GM12878 (cell line): ENCODE measurements at regions not wholly inside any gene's neighbourhood (a gene's known extent, or its start where the extent isn't known, plus 50 kb on each side); places are given as distances from the start of the nearest gene placed in this dataset.

Source experiments
- ATAC-seq: fragments of 200-7000 bp; cut with Tn5 transposase; 3 replicates; pipeline ENCODE4 v1.9.1; 2020; ENCODE audit warnings: mild to moderate bottlenecking, moderate library complexity
- BruUV-seq: library from RNA; stranded (reverse); fragments of 400-500 nt; replicated peaks from 2 replicates; lab custom pipeline; 2021; lab: Mats Ljungman, UMichigan
- CTCF ChIA-PET: fragments of 300-600 bp; sonication (Branson Sonifier 250); formaldehyde crosslinking; extraction: SDS; loops from one replicate; lab custom pipeline; 2021; ENCODE audit warnings: inconsistent platforms; lab: Yijun Ruan, JAX
- POLR2A ChIA-PET: fragments of 350-600 bp; formaldehyde crosslinking; extraction: SDS; loops from one replicate; lab custom pipeline; 2021; ENCODE audit warnings: inconsistent platforms; lab: Charles Lee
- RAD21 ChIA-PET: fragments of 300-600 bp; sonication (Branson Sonifier 250); formaldehyde crosslinking; loops from one replicate; lab custom pipeline; 2023; ENCODE audit warnings: antibody characterized with exemption; ENCODE audit not compliant: unreplicated experiment; lab: Charles Lee
- SMC1A ChIA-PET: fragments of 300-600 bp; sonication (Branson Sonifier 250); formaldehyde crosslinking; loops from one replicate; lab custom pipeline; 2023; ENCODE audit not compliant: unreplicated experiment, uncharacterized antibody; lab: Charles Lee
- DNase-seq: peaks from one replicate; pipeline ENCODE4 v3.0.0-alpha.2; 2011; ENCODE audit warnings: low read depth, low spot score
- FAIRE-seq: peaks from 3 replicates; lab custom pipeline; 2011; peaks lifted over from hg19 to GRCh38; lab: Jason Lieb, UNC
- H2AFZ ChIP-seq: 2 replicates; pipeline ENCODE4 v1.6.0; 2011; ENCODE audit warnings: low read depth, low read length, control low read depth; ENCODE audit not compliant: control insufficient read depth
- H3K27ac ChIP-seq: 2 replicates; pipeline ENCODE4 v1.5.1; 2011; ENCODE audit warnings: control low read depth; ENCODE audit not compliant: control insufficient read depth, insufficient read depth
- H3K27me3 ChIP-seq, 2 experiments: replicated peaks in 1 of 2; 2 replicates each; pipeline versions ENCODE4 v1.6.0 to v1.6.1; 2011; ENCODE audit warnings: low read length in 1 of 2; ENCODE audit not compliant: control insufficient read depth in 2 of 2, insufficient read depth in 2 of 2
- H3K36me3 ChIP-seq, 2 experiments: 2 replicates each; pipeline ENCODE4 v1.5.1; 2011; ENCODE audit warnings: low read length in 1 of 2; ENCODE audit not compliant: control insufficient read depth in 2 of 2, insufficient read depth in 2 of 2
- H3K4me1 ChIP-seq: 2 replicates; pipeline ENCODE4 v1.6.1; 2011; ENCODE audit warnings: mild to moderate bottlenecking, low read length, moderate library complexity, mixed read lengths; ENCODE audit not compliant: control insufficient read depth, insufficient read depth
- H3K4me2 ChIP-seq: 2 replicates; pipeline ENCODE4 v1.6.0; 2011; ENCODE audit warnings: control low read depth; ENCODE audit not compliant: control insufficient read depth, insufficient read depth
- H3K4me3 ChIP-seq: fragments of 200-600 bp; sonication (generic); 2 replicates; pipeline ENCODE4 v1.5.1; 2016
- H3K79me2 ChIP-seq: 2 replicates; pipeline ENCODE4 v1.6.0; 2011; ENCODE audit warnings: low read length; ENCODE audit not compliant: control insufficient read depth, insufficient read depth
- H3K9ac ChIP-seq: 2 replicates; pipeline ENCODE4 v1.8.0; 2011; ENCODE audit warnings: low read length, control low read depth, mixed read lengths; ENCODE audit not compliant: control insufficient read depth, insufficient read depth
- H3K9me3 ChIP-seq: replicated peaks from 3 replicates; pipeline ENCODE4 v1.5.1; 2011; ENCODE audit warnings: mild to moderate bottlenecking, low read length; ENCODE audit not compliant: control insufficient read depth, insufficient read depth
- H4K20me1 ChIP-seq: 2 replicates; pipeline ENCODE4 v1.6.0; 2011; ENCODE audit not compliant: control insufficient read depth, insufficient read depth
- CBFB ChIP-seq: IDR thresholded peaks from 2 replicates; pipeline ENCODE4 v1.6.1; 2016; ENCODE audit warnings: antibody characterized with exemption, low read depth
- CBX3 ChIP-seq: fragments of 200-600 bp; sonication (generic); IDR thresholded peaks from 2 replicates; pipeline ENCODE4 v1.6.1; 2016; ENCODE audit warnings: low read depth, borderline replicate concordance
- CEBPB ChIP-seq, 2 experiments: fragments of 150-350 bp in 1 of 2; IDR thresholded peaks; 2 replicates each; pipeline ENCODE4 v1.6.1; 2012 to 2014; ENCODE audit warnings: low read depth in 2 of 2, low read length in 2 of 2, borderline replicate concordance in 1 of 2, inconsistent platforms in 1 of 2
- CREB1 ChIP-seq: IDR thresholded peaks from 2 replicates; pipeline ENCODE4 v1.6.1; 2012; ENCODE audit warnings: low read depth, mild to moderate bottlenecking, inconsistent platforms
- NFYA ChIP-seq: IDR thresholded peaks from 2 replicates; pipeline ENCODE4 v1.6.1; 2011; ENCODE audit warnings: low read depth, mild to moderate bottlenecking, low read length, improper control_type of control experiment, borderline replicate concordance
- NR2C1 ChIP-seq: fragments of 450-650 bp; IDR thresholded peaks from 2 replicates; pipeline ENCODE4 v1.6.1; 2017; ENCODE audit warnings: antibody characterized with exemption, mild to moderate bottlenecking, moderate library complexity
- RAD51 ChIP-seq: fragments of 450-650 bp; IDR thresholded peaks from 2 replicates; pipeline ENCODE4 v1.6.1; 2016; ENCODE audit warnings: moderate library complexity, mild to moderate bottlenecking, inconsistent platforms
- TAF1 ChIP-seq: IDR thresholded peaks from 2 replicates; pipeline ENCODE4 v1.6.1; 2011; ENCODE audit warnings: mild to moderate bottlenecking, low read depth, low read length, borderline replicate concordance
- ZBED1 ChIP-seq: IDR thresholded peaks from 2 replicates; pipeline ENCODE4 v1.6.1; 2016; ENCODE audit warnings: borderline replicate concordance
- WGBS: methylation state at CpG from one replicate; pipeline ENCODE4 v1.1.6; 2016; ENCODE audit warnings: low lambda C conversion rate; ENCODE audit not compliant: insufficient replicate concordance, insufficient coverage; ENCODE audit errors: missing lambda C conversion rate; 5-methylcytosine and 5-hydroxymethylcytosine counted together
- in situ Hi-C: fragments of 300-500 bp; cut with MboI; formaldehyde crosslinking; loops from 9 replicates; pipeline ENCODE4 v1.14.3; 2018; ENCODE audit warnings: mixed read lengths
- intact Hi-C: fragments of 100-400 bp; cut with micrococcal nuclease; formaldehyde crosslinking; loops from one replicate; pipeline ENCODE4 v1.14.2; 2022; ENCODE audit not compliant: unreplicated experiment
- TF ChIP-seq, protein P1 (sequence below): IDR thresholded peaks from 2 replicates; pipeline ENCODE4 v1.6.1; 2012; ENCODE audit warnings: improper control_type of control experiment, low read depth, low read length; ENCODE audit not compliant: insufficient replicate concordance
- TF ChIP-seq, protein P2 (sequence below): fragments of 150-350 bp; IDR thresholded peaks from 2 replicates; pipeline ENCODE4 v1.6.1; 2016; ENCODE audit warnings: low read depth, low read length

GRCh38 chr6:12593771-12594529, 122.6 kb upstream of the PHACTR1 start:
- H3K4me2 ChIP-seq, result no peak overlapping the region; the same call in 1 of the 2 replicates
- ATAC-seq, result peak; percentile 16
- no peaks in the 10 kb centered on the region for H3K27me3 ChIP-seq
- FAIRE-seq, result no peak
- DNase-seq, result no peak
- RAD21 ChIA-PET, result interaction anchor here (1.2 to 5.0 kb wide), 7 partner anchors 14 to 807 kb away, joined by 3 to 32 read pairs (median 5); partner anchors contain the start of gene EDN1
- no peaks in the 10 kb centered on the region for H3K79me2 ChIP-seq
- 0 out of 2 replicates have a peak overlapping the region, but pooled peaks have one; percentile 50 for H2AFZ ChIP-seq
- SMC1A ChIA-PET, result interaction anchor here (0.9 to 4.0 kb wide), 13 partner anchors 9 to 938 kb away, joined by 3 to 22 read pairs (median 5); no protein-coding TSS in a partner anchor
- no peaks in the 10 kb centered on the region for H3K9me3 ChIP-seq
- POLR2A ChIA-PET, result interaction anchor here (0.6 to 1.5 kb wide), 3 partner anchors 232 to 570 kb away, joined by 3 to 6 read pairs (median 5); no protein-coding TSS in a partner anchor
- H3K4me1 ChIP-seq, result peaks cover 14% of the 10 kb centered on the region
- no TSS peak for BruUV-seq
- no peak for TF ChIP-seq RAD51
- no peak for TF ChIP-seq NR2C1
- TF ChIP-seq ZBED1, result no peak
- TF ChIP-seq TAF1, result no peak
- TF ChIP-seq CREB1, result no peak
- no peak for TF ChIP-seq CEBPB (IDR thresholded peaks at IDR 0.05; ENCODE audit: borderline replicate concordance in 1 of 2, low read depth in 2 of 2, low read length in 2 of 2)
- TF ChIP-seq CBFB, result no peak
- no peak for TF ChIP-seq NFYA
- TF ChIP-seq, protein P1, sequence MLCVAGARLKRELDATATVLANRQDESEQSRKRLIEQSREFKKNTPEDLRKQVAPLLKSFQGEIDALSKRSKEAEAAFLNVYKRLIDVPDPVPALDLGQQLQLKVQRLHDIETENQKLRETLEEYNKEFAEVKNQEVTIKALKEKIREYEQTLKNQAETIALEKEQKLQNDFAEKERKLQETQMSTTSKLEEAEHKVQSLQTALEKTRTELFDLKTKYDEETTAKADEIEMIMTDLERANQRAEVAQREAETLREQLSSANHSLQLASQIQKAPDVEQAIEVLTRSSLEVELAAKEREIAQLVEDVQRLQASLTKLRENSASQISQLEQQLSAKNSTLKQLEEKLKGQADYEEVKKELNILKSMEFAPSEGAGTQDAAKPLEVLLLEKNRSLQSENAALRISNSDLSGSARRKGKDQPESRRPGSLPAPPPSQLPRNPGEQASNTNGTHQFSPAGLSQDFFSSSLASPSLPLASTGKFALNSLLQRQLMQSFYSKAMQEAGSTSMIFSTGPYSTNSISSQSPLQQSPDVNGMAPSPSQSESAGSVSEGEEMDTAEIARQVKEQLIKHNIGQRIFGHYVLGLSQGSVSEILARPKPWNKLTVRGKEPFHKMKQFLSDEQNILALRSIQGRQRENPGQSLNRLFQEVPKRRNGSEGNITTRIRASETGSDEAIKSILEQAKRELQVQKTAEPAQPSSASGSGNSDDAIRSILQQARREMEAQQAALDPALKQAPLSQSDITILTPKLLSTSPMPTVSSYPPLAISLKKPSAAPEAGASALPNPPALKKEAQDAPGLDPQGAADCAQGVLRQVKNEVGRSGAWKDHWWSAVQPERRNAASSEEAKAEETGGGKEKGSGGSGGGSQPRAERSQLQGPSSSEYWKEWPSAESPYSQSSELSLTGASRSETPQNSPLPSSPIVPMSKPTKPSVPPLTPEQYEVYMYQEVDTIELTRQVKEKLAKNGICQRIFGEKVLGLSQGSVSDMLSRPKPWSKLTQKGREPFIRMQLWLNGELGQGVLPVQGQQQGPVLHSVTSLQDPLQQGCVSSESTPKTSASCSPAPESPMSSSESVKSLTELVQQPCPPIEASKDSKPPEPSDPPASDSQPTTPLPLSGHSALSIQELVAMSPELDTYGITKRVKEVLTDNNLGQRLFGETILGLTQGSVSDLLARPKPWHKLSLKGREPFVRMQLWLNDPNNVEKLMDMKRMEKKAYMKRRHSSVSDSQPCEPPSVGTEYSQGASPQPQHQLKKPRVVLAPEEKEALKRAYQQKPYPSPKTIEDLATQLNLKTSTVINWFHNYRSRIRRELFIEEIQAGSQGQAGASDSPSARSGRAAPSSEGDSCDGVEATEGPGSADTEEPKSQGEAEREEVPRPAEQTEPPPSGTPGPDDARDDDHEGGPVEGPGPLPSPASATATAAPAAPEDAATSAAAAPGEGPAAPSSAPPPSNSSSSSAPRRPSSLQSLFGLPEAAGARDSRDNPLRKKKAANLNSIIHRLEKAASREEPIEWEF, result no peak
- TF ChIP-seq CBX3, result no peak
- TF ChIP-seq, protein P2, sequence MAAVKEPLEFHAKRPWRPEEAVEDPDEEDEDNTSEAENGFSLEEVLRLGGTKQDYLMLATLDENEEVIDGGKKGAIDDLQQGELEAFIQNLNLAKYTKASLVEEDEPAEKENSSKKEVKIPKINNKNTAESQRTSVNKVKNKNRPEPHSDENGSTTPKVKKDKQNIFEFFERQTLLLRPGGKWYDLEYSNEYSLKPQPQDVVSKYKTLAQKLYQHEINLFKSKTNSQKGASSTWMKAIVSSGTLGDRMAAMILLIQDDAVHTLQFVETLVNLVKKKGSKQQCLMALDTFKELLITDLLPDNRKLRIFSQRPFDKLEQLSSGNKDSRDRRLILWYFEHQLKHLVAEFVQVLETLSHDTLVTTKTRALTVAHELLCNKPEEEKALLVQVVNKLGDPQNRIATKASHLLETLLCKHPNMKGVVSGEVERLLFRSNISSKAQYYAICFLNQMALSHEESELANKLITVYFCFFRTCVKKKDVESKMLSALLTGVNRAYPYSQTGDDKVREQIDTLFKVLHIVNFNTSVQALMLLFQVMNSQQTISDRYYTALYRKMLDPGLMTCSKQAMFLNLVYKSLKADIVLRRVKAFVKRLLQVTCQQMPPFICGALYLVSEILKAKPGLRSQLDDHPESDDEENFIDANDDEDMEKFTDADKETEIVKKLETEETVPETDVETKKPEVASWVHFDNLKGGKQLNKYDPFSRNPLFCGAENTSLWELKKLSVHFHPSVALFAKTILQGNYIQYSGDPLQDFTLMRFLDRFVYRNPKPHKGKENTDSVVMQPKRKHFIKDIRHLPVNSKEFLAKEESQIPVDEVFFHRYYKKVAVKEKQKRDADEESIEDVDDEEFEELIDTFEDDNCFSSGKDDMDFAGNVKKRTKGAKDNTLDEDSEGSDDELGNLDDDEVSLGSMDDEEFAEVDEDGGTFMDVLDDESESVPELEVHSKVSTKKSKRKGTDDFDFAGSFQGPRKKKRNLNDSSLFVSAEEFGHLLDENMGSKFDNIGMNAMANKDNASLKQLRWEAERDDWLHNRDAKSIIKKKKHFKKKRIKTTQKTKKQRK, result no peak
- WGBS, result 71% methylated on average over 12 of the region's 12 CpGs
- no peak overlapping the region for H3K9ac ChIP-seq
- intact Hi-C loops, result no loop called here
- no peak overlapping the region for H3K27ac ChIP-seq
- H4K20me1 ChIP-seq, result no peaks in the 10 kb centered on the region
- CTCF ChIA-PET, result interaction anchor here (0.6 to 6.7 kb wide), 10 partner anchors 8 to 303 kb away, joined by 3 to 49 read pairs (median 4); partner anchors contain the start of gene EDN1
- no peaks in the 10 kb centered on the region for H3K36me3 ChIP-seq
- H3K4me3 ChIP-seq, result no peak overlapping the region
- in situ Hi-C loops, result no loop called here
